Small intestine (tissue), 7 donors: ENCODE measurements at regions not wholly inside any gene's neighbourhood (a gene's known extent, or its start where the extent isn't known, plus 50 kb on each side); places are given as distances from the start of the nearest gene placed in this dataset.

Experiments
- DNase-seq, 2 donors: peaks; one replicate each; pipeline versions ENCODE4 v3.0.0 to v3.0.0-alpha.2; 2013
- FAIRE-seq: peaks from 2 replicates; lab custom pipeline; 2012; peaks lifted over from hg19 to GRCh38; lab: Jason Lieb, UNC
- H3K27ac ChIP-seq, 3 donors: one replicate each; pipeline ENCODE4 v1.5.1; 2013; ENCODE audit warnings: low read length in 2 of 3, mild to moderate bottlenecking in 2 of 3, control low read depth in 1 of 3, inconsistent platforms in 1 of 3, low read depth in 1 of 3, moderate library complexity in 1 of 3
- H3K27me3 ChIP-seq, 3 donors: one replicate each; pipeline ENCODE4 v1.6.1; 2013; ENCODE audit warnings: low read length in 3 of 3, inconsistent platforms in 1 of 3; ENCODE audit not compliant: control insufficient read depth in 3 of 3, insufficient read depth in 3 of 3
- H3K36me3 ChIP-seq, 3 donors: one replicate each; pipeline ENCODE4 v1.6.1; 2013; ENCODE audit warnings: low read length in 3 of 3, inconsistent platforms in 1 of 3, low read depth in 1 of 3, mild to moderate bottlenecking in 1 of 3, moderate library complexity in 1 of 3; ENCODE audit not compliant: control insufficient read depth in 3 of 3, insufficient read depth in 2 of 3
- H3K4me1 ChIP-seq, 3 donors: one replicate each; pipeline ENCODE4 v1.6.1; 2013; ENCODE audit warnings: low read length in 2 of 3, inconsistent platforms in 1 of 3, low read depth in 1 of 3, mild to moderate bottlenecking in 1 of 3, moderate library complexity in 1 of 3; ENCODE audit not compliant: control insufficient read depth in 3 of 3, insufficient read depth in 2 of 3
- H3K4me3 ChIP-seq, 3 donors: one replicate each; pipeline ENCODE4 v1.5.1; 2013; ENCODE audit warnings: low read length in 3 of 3, control low read depth in 1 of 3, inconsistent platforms in 1 of 3, low read depth in 1 of 3, mild to moderate bottlenecking in 1 of 3, moderate library complexity in 1 of 3
- H3K9me3 ChIP-seq, 2 donors: one replicate each; pipeline ENCODE4 v1.6.1; 2013; ENCODE audit warnings: low read depth in 1 of 2, low read length in 1 of 2; ENCODE audit not compliant: control insufficient read depth in 2 of 2, insufficient read depth in 1 of 2
- WGBS, 3 donors: extraction: QIAGEN DNeasy Blood & Tissue Kit; methylation state at CpG; one replicate each; pipeline ENCODE4 v1.1.7; 2013; 5-methylcytosine and 5-hydroxymethylcytosine counted together
- donor health status: healthy with polysubstance abuse.
- donor health status: control.
- donor health status: control.
- donor health status: Bipolar disorder and iron deficiency.
- donor health status: healthy.

DNA sequence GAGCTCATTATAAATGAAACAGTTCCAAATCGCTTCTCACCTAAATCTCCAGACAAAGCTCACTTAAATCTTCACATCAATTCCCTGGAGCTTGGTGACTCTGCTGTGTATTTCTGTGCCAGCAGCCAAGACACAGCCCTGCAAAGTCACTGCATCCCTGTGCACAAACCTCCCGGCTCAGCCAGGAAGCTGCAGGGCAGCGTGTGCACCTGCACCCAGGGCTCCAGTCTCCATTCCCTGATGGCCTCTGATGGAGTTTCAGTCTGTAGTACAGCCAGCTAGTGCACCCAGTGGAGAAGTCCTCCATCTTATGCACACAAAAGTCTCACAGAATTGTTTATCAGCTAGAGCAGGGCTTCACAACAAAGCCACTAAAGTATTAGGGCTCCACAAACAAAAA is 51.1 kb upstream of the PRSS58 start:
- 69 to 73% (median 72%) methylated on average over 3 of the region's 3 CpGs for WGBS, 3 donors

GRCh38 chr7:142308326-142308725 is 50.5 kb upstream of the PRSS58 start:
- H3K27me3 ChIP-seq: peaks cover 0 to 3% (median 0%) of the 10 kb centered on the region in 3 donors
- H3K4me1 ChIP-seq: no peaks in the 10 kb centered on the region
- FAIRE-seq: no peak
- no peaks in the 10 kb centered on the region for H3K36me3 ChIP-seq
- no peak overlapping the region for H3K27ac ChIP-seq
- DNase-seq: no peak
- H3K4me3 ChIP-seq: no peak overlapping the region
- 69 to 80% (median 73%) methylated on average over 4 of the region's 4 CpGs for WGBS, 3 donors
- no peaks in the 10 kb centered on the region for H3K9me3 ChIP-seq

More for the DNA sequence above, 51.1 kb upstream of the PRSS58 start:
- DNase-seq (no peak), FAIRE-seq (no peak)
- Histone ChIP-seq H3K27ac (no peak overlapping the region), H3K36me3 (no peaks in the 10 kb centered on the region), H3K4me3 (no peak overlapping the region), H3K9me3 (no peaks in the 10 kb centered on the region), H3K27me3 (peaks cover 0 to 3% (median 0%) of the 10 kb centered on the region in 3 donors), H3K4me1 (no peaks in the 10 kb centered on the region)
